Breast epithelium (tissue), 4 donors: ENCODE measurements at regions not wholly inside any gene's neighbourhood (a gene's known extent, or its start where the extent isn't known, plus 50 kb on each side); places are given as distances from the start of the nearest gene placed in this dataset.

Experiments
- DNase-seq, 2 donors: peaks; one replicate each; pipeline ENCODE4 v3.0.0-alpha.2; 2019; ENCODE audit warnings: low spot score in 2 of 2
- H3K27ac ChIP-seq, 2 donors: fragments of 200-600 bp; sonication (generic) in 1 of 2; one replicate each; pipeline ENCODE4 v1.5.1; 2016 to 2019; ENCODE audit warnings: mild to moderate bottlenecking in 1 of 2
- H3K27me3 ChIP-seq, 2 donors: fragments of 200-600 bp; sonication (generic) in 1 of 2; one replicate each; pipeline versions ENCODE4 v1.5.1 to v1.6.0; 2017 to 2019; ENCODE audit warnings: control low read depth in 1 of 2, mild to moderate bottlenecking in 1 of 2
- H3K36me3 ChIP-seq: fragments of 200-600 bp; one replicate; pipeline ENCODE4 v1.5.1; 2019
- H3K4me1 ChIP-seq, 2 donors: fragments of 200-600 bp; sonication (generic); one replicate each; pipeline ENCODE4 v1.5.1; 2016 to 2019; ENCODE audit warnings: control low read depth in 1 of 2
- H3K4me3 ChIP-seq, 3 donors: fragments of 200-600 bp; sonication (generic); 1 replicate in 2 of 3; 2 replicates in 1 of 3; pipeline ENCODE4 v1.5.1; 2016 to 2019; ENCODE audit warnings: mild to moderate bottlenecking in 3 of 3, moderate library complexity in 2 of 3
- H3K9me3 ChIP-seq, 2 donors: fragments of 200-600 bp; sonication (generic) in 1 of 2; one replicate each; pipeline ENCODE4 v1.5.1; 2016 to 2019; ENCODE audit warnings: control low read depth in 1 of 2
- POLR2A ChIP-seq: fragments of 450-650 bp; IDR thresholded peaks from one replicate; pipeline ENCODE4 v1.6.1; 2016; ENCODE audit warnings: antibody characterized with exemption, mild to moderate bottlenecking, moderate library complexity
- POLR2AphosphoS5 ChIP-seq, 3 donors: sonication (generic); formaldehyde crosslinking; IDR thresholded peaks; one replicate each; pipeline ENCODE4 v1.6.1; 2017; ENCODE audit warnings: antibody characterized with exemption in 3 of 3
- intact Hi-C: fragments of 100-400 bp; cut with DNase I; formaldehyde crosslinking; loops from one replicate; pipeline ENCODE4 v1.15.1; 2023; ENCODE audit warnings: low total_unique reads
- TF ChIP-seq, protein P1 (sequence below), 3 donors: fragments of 450-650 bp; IDR thresholded peaks; one replicate each; pipeline ENCODE4 v1.5.1; 2016 to 2017; ENCODE audit warnings: antibody characterized with exemption in 3 of 3, mild to moderate bottlenecking in 3 of 3, moderate library complexity in 3 of 3

DNA sequence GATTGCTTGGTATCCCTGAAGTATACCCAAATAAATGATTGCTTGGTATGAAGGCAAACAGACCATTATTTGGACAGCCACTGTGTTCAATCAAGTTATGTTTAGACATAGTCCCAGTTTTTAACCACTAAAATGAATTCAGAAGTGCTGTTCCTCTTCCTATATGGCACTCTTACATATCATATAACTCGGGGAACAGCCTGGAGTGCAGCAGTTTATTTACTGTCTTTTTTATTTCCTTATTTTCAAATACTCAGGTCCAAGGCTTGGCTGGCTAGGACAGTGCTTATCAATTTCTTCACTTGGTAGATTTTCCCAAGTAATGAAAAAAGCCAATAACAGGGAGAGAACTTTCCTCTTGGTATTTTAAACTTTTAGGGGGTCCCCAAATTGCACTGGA lies 58.6 kb upstream of the CCDC112 start:
- TF ChIP-seq, protein P1, sequence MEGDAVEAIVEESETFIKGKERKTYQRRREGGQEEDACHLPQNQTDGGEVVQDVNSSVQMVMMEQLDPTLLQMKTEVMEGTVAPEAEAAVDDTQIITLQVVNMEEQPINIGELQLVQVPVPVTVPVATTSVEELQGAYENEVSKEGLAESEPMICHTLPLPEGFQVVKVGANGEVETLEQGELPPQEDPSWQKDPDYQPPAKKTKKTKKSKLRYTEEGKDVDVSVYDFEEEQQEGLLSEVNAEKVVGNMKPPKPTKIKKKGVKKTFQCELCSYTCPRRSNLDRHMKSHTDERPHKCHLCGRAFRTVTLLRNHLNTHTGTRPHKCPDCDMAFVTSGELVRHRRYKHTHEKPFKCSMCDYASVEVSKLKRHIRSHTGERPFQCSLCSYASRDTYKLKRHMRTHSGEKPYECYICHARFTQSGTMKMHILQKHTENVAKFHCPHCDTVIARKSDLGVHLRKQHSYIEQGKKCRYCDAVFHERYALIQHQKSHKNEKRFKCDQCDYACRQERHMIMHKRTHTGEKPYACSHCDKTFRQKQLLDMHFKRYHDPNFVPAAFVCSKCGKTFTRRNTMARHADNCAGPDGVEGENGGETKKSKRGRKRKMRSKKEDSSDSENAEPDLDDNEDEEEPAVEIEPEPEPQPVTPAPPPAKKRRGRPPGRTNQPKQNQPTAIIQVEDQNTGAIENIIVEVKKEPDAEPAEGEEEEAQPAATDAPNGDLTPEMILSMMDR (IDR thresholded peaks at IDR 0.05): no peak
- TF ChIP-seq POLR2A (no peak), POLR2AphosphoS5 (IDR thresholded peaks at IDR 0.05) (no peak)
- Histone ChIP-seq H3K36me3 (no peaks in the 10 kb centered on the region), H3K27me3 (no peaks in the 10 kb centered on the region), H3K27ac (no peak overlapping the region), H3K4me3 (no peak overlapping the region), H3K4me1 (no peaks in the 10 kb centered on the region), H3K9me3 (peaks cover 5 to 9% of the 10 kb centered on the region in 2 donors)
- intact Hi-C loops: no loop called here
- no peak for DNase-seq

GRCh38 chr5:115354246-115354645 lies 57.8 kb upstream of the CCDC112 start:
- Histone ChIP-seq H3K9me3 (peaks cover 5 to 9% of the 10 kb centered on the region in 2 donors), H3K27ac (no peak overlapping the region), H3K27me3 (no peaks in the 10 kb centered on the region), H3K4me1 (no peaks in the 10 kb centered on the region), H3K4me3 (no peak overlapping the region), H3K36me3 (no peaks in the 10 kb centered on the region)
- intact Hi-C loops: no loop called here
- no peak for DNase-seq
- TF ChIP-seq POLR2A: no peak
- TF ChIP-seq POLR2AphosphoS5 (IDR thresholded peaks at IDR 0.05): no peak

- H3K27me3 ChIP-seq: no peaks in the 10 kb centered on the region
- intact Hi-C loops: no loop called here
- H3K9me3 ChIP-seq: peaks cover 5 to 9% of the 10 kb centered on the region in 2 donors
- no peaks in the 10 kb centered on the region for H3K4me1 ChIP-seq
- no peak for DNase-seq
- no peaks in the 10 kb centered on the region for H3K36me3 ChIP-seq
- no peak overlapping the region for H3K4me3 ChIP-seq
- H3K27ac ChIP-seq: no peak overlapping the region
- no peak for TF ChIP-seq POLR2A
- TF ChIP-seq, protein P1 (IDR thresholded peaks at IDR 0.05): no peak
- no peak for TF ChIP-seq POLR2AphosphoS5 (IDR thresholded peaks at IDR 0.05)
Observed at GRCh38 chr5:115352571-115352970, 56.1 kb upstream of the CCDC112 start.

- no peak for DNase-seq
- H3K36me3 ChIP-seq: no peaks in the 10 kb centered on the region
- TF ChIP-seq, protein P1 (IDR thresholded peaks at IDR 0.05): no peak
- no peak for TF ChIP-seq POLR2A
- intact Hi-C loops: no loop called here
- H3K9me3 ChIP-seq: peaks cover 5 to 9% of the 10 kb centered on the region in 2 donors
- no peaks in the 10 kb centered on the region for H3K4me1 ChIP-seq
- no peaks in the 10 kb centered on the region for H3K27me3 ChIP-seq
- H3K4me3 ChIP-seq: no peak overlapping the region
- H3K27ac ChIP-seq: no peak overlapping the region
Observed at GRCh38 chr5:115351356-115352195, 55.1 kb upstream of the CCDC112 start.

GRCh38 chr5:115350894-115351293 lies 54.4 kb upstream of the CCDC112 start:
- intact Hi-C loops: no loop called here
- H3K4me1 ChIP-seq: no peaks in the 10 kb centered on the region
- H3K4me3 ChIP-seq: no peak overlapping the region
- TF ChIP-seq POLR2A: no peak
- TF ChIP-seq POLR2AphosphoS5 (IDR thresholded peaks at IDR 0.05): no peak
- TF ChIP-seq, protein P1 (IDR thresholded peaks at IDR 0.05): no peak
- H3K27me3 ChIP-seq: no peaks in the 10 kb centered on the region
- no peak for DNase-seq
- H3K27ac ChIP-seq: no peak overlapping the region
- peaks cover 5 to 9% of the 10 kb centered on the region in 2 donors for H3K9me3 ChIP-seq
- H3K36me3 ChIP-seq: no peaks in the 10 kb centered on the region
